GM21390 (cell line): ENCODE measurements at regions not wholly inside any gene's neighbourhood (a gene's known extent, or its start where the extent isn't known, plus 50 kb on each side); places are given as distances from the start of the nearest gene placed in this dataset.

Experiments
- ATAC-seq: cut with Tn5 transposase; IDR thresholded peaks from one replicate; pipeline ENCODE4 v1.9.1; 2021; ENCODE audit not compliant: unreplicated experiment

DNA sequence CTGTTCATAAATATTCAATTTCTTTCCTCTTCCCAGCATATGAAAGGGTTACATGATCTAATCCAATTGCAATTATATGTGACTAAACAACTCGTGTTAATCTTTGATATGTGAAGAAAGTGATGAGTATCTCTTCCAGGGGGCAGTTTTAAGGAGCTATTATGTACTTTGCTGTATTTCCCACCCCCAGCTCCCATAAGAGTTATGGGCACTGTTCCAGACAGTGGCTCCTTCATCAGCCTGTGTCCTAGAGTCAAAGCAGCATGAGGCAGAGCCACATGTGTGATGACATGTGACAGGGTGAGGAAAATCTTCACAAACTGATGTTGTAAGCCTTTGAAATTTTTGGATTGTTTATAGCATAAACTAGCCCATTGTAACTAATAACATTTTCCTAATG is 315.4 kb downstream of the DIPK2A start:
- no peak for ATAC-seq

DNA sequence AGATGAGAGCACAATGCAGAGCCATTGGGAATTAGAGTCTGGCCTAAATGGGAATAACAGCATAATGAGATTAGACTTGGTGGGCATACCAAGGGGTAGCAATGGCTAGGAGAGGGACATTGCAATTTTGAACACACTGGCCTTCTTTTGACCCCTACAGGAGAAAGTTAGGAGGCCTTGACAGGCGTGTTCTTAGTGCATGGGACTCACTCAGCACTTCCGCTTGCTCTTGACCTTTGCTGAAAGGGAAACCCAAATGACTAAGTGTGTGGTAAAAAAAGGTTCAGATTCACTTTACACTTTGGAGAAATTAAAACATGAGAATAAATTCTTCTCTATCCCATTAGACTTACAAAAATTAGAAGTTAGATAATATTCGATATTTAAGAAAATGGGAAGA is 317.4 kb downstream of the DIPK2A start:
- no peak for ATAC-seq

DNA sequence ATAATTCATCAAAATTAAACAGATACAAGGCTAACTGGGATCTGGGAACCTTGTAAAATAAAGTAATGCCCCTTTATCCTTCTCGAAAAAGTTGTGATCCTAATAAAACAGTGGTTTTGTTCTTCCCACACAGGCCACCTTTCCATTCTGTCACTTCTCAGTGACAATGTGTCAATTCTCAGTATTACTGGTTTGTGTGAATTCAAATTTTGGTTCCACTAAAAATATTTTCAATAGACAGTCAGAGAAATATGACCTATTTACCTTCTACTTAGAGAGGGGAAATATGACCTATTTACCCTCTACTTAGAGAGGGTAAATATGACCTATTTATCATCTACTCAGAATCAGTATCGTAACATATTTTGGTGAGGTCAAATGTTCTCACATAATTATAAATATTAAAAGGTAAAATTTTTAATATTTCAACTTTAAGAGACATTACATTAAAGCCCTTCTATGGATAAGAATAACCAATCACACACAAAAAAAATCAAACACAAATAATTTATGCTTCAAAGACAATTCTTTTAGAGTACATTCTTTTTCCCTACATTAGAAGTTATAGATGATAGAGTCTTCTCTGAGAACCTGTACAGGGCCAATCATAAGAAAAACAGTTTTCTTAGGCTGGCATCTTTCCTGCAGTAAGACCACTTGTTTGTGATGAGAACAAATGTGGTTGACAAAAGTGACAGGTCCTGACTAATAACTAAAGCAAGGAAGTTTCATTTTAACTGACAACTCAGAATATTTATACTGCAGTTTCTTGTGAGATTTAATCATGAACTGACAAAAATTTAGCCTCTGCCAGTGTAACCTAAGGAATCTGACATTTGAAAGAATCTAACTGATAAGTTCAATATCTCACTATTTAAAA is 323.3 kb downstream of the DIPK2A start:
- ATAC-seq: peak; percentile 85

DNA sequence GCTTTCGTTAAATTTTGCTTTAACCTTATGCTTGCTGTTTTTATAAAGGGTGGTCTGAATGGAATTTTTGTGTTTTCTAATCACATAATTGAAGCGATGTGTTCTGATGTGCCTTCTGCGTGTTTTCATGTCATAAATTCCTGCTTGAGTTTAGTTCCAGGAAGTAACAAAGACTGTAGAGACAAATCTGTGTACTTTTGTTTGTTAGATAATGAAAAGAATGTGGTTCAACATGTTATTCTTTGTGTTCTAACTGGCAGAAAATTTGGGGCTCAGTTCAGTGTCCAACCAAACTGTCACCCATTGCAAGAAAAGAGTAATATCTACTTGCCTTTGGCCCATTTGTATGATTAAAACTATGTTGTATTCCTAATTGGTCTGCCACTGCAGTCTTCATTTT is 324.0 kb downstream of the DIPK2A start:
- no peak for ATAC-seq

DNA sequence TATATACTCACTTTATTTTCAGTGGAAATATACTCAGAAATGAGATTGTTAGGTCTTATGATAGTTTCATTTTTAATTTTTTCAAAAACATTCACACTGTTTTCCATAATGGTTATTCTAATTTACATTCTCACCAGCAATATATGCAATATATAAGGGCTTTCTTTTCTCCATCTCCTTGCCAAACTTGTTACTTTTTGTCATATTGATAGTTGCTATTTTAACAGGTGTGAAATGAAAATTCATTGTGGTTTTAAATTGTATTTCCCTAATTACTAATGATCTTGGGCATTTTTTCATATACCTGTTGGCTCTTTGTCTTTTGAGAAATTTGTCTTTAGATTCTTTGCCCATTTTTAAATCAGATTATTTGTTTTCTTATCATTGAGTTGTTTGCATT is 325.2 kb downstream of the DIPK2A start:
- peak; percentile 41 for ATAC-seq

DNA sequence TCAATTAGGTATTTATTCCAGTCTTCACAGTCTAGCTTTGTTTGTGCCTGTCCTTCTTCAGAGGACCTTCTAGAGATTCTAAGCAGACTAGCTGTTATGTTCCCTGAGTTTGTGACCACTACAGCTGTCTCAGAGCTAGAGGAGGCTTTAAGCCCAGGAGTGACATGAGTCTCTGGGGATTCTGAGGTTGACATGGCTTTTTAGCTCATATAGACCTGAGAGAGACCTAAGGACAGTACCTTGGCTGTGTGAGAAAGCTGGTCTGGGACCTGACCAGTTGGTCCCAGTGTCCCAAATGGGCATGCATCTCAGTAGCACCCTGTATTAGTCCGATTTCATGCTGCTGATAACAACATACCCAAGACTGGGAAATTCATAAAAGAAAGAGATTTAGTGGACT is 330.2 kb downstream of the DIPK2A start:
- ATAC-seq: no peak

DNA sequence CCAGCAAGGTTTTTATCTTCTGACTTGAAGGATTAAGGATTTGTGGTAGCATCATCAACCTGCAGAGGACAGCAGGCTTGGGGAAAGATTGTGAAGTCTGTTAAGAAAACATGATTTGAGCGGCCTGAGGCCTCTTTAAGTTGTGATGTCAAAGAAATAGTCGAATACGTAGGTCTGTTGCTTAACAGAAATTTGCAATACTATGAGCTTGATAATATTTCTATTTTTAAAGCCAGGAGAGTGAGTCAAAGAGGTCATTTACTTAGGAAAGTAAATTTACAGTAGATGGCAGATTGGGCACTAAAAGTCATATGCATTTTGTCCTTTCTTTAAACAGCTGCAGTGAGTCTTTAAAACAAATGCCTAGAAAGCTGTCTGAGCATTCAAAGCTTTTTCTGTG is 336.3 kb downstream of the DIPK2A start:
- ATAC-seq: no peak

DNA sequence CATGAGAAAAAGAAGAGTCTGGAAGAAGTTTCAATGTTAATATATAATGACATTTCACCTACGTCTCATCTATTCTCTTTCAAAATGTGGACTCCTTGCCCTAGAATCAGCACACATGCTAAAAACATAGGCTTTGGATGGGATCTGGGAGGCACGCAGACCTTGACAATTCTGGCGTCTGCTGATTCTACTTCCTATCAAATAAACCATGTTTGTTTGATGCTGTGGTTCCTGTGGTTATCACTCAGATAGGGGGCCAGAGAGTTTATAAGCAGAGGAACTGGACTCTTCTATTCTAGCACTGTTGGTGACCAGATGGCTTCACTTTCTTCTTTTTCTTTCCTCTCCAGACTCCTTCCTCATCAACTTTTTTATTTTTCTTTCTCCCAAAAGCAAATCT is 336.8 kb downstream of the DIPK2A start:
- ATAC-seq: no peak

DNA sequence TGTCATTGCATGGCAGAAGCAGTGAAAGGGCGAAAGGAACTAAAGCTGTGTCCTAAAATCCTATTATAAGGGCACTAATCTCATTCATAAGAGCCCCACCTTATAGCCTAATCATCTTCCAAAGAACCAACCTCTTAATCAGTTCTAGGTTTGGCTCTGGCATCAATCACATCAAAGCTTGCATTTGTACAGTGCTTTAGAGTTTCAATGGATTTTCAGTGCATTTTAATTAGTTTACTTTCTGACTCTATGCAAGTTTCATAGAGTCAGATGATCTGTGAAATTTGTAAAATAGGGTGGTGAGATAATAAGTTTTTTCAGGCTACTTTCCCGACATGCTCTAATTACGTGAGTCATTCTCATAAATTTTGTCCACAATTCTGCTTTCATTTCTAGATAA is 341.1 kb downstream of the DIPK2A start:
- no peak for ATAC-seq

DNA sequence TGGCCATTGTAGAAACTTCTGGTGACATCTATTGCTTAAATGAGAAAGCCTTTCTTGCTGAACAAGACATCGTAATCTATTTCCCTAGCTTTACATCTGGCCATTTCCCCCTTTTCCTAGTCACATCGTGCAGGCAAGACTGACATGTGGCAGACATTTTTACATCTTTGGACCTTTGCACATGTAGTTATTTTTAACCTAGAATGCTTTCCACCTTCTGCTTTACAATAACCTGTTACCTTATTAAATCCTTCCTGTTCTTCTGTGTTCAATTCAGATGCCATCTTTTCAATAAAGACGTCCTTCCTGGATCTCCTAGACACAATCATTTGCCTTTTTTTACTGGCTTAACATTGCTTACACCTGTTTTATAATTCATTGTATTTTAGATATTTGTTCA is 343.3 kb downstream of the DIPK2A start:
- ATAC-seq: no peak

DNA sequence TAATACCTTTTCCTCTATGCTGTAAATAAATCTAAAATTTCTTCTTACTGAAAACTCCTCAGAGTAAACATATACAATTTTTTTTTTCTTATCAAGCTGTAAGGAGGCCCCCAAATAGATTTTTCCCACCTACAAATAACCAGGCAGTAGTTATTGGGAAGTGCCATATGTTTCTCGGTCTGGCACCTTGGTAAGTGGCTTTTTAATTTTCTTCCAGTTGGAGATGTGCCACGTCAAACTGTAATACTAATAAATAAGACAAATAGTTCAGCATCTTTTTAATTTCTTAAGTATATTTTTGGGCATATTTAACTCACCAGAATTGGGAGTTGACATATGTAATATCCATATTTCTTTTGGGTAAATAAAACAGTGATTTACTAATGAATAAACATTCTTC is 346.3 kb downstream of the DIPK2A start:
- ATAC-seq: no peak

DNA sequence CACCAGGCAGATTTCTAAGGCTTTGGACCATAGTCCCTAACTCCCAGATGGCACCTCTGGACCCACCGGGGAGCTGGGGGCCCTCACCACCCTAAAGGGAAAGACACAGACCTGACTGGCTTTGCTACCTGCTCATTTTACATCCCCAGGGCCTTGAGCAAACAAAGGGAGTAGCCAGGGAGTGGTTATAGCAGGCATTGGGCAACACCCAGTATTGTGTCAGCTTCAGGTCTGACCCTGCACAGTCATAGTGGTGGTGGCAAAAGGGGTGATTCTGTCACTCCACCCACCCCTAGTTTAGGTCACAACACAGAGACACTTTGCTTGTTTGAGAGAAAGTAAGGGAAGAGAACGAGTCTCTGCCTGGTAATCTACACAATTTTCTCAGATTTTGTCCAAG is 352.5 kb downstream of the DIPK2A start:
- no peak for ATAC-seq

DNA sequence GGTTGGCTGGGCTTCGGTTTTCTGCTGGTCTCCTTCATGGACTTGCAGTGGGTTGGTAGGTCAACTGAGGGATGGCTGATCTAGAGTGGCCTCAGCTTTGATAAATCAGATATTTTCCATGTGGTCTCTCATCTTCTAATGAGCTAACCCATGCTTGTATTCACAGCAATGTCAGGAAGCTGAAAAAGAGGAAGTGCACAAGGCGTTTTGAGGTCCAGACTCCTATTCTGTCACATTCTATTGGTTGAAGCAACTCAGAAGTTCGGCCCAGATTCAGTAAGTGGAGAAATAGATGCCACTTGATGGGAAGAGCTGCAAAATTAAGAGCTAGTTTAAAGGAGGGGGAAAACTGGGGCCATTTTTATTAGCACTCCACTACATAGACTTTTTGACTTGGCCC is 361.2 kb downstream of the DIPK2A start:
- no peak for ATAC-seq

DNA sequence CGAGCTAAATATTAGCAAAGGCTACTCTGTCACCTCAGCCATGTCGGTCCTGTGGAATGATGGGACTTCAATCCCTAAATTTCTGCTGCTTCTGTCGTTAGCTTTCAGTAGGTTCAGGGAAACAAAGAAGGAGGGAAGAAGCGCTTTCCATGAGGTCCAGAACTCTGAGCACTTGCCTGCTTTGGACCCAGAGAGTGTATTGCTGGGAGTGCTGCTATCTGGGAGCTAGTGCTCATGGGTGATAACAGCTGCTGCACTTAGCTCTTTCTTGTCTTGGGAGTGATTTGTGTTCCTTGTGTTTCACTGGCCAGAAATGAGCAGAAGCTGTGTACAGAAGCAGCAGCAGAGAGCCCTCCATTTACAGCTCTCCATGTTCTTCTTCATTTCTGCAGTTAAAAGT is 369.8 kb downstream of the DIPK2A start:
- ATAC-seq: no peak

DNA sequence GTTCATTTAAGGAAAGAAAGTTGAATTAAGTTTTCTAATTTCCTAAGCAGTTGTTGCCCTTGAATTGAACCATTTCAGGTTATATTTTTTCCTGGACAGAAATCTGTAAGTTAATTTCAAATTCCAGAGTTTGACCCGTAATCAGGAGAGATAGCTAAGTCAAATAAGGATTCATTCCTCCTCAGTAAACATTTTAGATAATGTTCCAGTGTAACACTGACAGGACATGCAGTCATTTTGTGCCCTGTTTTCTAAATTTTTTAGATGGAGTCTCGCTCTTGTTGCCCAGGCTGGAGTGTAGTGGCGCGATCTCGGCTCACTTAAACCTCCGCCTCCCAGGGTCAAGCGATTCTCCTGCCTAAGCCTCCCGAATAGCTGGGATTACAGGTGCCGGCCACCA is 371.7 kb downstream of the DIPK2A start:
- ATAC-seq: no peak

DNA sequence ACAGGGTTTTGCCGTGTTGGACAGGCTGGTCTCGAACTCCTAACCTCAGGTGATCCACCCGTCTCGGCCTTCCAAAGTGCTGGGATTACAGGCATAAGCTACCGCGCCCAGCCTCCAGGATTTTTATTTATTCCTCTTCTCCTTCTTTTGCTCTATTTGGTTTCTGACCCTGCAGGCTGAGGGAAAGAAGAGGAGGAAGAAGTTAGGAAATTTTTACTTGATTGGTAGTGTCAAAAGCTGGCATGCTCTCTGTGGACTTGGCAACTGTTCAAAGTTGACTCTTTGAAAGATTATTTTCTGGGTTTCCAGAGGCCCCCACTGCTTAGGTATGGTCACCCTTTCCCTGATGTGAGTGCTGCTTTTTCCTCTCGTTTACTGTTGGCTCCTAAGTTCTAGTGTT is 372.2 kb downstream of the DIPK2A start:
- ATAC-seq: no peak

DNA sequence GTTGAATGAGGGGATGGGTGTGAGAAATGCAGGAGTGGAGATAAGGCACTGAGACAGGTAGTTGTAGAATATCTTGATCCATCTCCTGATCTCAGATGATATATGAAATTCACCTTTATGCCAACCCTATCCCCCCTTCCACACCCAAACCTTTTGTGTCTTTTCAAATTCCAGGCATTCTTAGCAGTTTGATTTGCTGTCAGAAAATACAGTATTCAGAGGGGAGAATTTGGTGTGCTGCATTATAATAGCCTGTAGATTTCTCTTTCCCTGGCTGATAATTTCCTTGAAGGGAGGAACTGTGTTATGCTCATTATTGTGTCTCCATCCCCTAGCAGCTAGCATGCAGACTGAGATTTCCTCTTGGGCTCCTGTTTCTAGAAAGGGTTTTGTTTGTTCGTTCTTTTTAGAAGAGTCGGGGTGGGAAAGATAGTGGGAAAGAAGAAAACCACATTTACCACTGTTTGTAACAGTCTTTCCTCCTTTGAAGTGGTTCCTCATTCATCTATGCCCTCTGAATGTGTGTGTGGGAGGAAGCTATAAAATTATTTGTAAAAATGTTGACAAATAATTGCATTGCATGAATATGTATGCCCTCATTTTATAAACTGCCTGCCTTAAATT is 373.4 kb downstream of the DIPK2A start:
- no peak for ATAC-seq

DNA sequence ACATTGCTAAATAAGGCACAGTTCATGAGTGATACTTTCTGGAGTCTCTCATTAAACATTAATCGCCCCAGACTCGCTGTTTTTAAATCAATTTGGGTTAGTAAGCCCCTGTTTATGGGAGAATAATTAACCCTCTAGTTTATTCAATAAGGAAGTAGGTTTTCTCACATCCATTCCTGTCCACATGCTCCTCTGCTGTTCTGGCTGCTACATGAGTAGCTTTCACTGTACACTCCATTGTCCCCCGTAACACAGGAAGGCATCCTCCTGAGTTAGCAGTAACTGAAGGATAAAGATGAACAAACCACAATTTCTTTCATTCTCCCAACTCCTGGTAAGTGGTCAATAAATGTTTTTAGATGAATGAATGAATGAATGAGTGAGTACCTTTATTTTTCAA is 378.5 kb downstream of the DIPK2A start:
- ATAC-seq: no peak

DNA sequence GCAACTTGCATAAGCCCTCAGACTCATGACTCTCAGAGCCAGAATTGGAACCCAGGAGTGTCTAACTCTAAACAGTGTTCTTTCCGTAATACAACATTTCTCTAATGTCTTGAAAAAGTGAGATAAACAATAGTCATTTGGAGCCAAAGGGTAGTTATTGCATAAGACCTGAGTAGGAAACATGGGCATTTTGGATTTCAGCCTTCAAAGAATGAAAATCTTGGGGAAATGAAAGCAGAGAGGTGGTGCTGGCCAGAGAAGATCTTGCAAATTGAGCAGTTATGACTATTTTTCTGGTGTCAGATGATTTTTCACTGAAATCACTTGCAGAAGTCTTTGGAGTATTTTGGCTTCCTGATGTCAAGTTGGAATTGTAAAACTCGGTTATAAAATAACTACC is 379.4 kb downstream of the DIPK2A start:
- no peak for ATAC-seq

DNA sequence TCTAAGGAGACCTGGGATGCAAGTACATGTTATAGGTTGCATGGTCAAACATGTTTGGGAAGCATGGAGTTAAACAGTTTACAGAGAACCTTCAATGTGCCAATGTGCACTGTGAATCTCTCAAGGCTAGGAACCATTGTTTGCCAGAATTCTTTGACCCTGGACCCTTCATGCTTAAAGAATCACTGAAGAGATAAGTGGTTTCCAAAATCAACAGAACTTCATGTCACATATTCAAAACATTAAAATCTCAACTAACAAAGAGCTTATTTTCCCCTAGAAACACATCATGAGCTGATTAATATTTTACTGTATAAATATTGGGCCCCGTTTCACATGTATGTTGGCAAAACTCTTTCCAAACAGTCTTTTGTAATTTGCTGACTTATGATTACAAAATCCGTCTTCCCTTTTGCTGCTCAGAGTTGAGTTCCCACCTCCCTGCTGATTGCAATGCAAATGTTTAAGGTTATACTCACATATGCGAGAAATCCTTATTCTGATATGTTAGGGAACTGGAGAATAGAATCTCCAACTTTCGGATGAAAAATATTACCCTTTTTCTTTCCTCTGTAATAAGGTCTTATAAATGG is 380.2 kb downstream of the DIPK2A start:
- ATAC-seq: no peak

DNA sequence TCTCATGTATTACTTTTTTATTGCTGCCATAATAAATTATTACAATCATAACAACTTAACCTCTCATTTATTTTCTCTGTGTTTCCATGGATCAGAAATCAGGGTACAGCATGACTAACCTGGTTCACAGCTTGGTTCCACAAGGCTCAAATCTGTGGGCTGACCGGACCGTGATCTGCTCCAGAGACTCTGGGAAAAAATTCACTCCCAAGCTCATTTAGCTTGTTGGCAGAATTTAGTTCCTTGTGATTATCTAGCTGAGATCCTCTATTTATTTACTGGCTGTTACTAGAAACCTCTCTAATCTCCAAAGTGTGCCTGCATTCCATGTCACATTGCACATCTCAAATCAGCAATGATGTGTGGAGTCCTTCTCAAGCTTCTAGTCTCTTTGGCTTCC is 386.6 kb downstream of the DIPK2A start:
- no peak for ATAC-seq

DNA sequence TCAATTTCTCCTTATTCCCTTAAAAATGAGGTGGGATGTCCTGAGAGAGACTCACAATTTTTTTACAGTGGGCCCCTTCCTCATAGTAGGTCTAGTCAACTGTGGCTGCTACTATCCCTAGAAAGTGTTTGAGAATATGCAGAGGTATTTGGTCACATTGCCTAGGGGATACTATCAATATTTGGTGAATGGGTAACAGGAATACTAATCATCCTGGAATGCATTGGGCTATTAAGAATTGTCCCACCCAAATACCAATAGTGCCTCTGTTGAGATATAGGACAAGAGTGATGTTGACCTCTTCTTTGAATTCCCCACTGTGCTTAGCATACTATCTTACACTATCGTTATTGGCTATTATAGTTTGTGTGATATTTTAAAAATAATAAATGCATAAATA is 389.4 kb downstream of the DIPK2A start:
- no peak for ATAC-seq
